ENCODE measurements at regions not wholly inside any gene's neighbourhood (a gene's known extent, or its start where the extent isn't known, plus 50 kb on each side); places are given as distances from the start of the nearest gene placed in this dataset.

DNA sequence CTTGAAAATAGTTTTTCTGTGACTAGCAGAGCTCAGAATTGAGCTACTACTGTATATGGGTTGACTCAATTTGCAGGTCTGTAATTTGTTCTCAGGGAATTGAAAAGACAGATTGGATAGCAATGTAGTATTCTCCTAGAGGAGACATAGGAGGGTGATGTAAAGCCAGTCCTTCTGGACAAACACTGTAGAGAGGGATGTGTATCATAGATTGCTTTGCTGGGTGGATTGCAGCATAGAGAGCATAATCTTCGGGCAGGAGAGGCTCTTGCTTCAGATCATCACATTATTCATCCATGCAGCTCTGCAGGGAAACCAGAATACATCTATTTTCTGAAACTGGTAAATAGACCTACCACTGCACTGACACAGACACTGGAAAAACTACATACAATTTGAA, 1110.5 kb downstream of the RAPGEF2 start:
- TF ChIP-seq, protein P1, sequence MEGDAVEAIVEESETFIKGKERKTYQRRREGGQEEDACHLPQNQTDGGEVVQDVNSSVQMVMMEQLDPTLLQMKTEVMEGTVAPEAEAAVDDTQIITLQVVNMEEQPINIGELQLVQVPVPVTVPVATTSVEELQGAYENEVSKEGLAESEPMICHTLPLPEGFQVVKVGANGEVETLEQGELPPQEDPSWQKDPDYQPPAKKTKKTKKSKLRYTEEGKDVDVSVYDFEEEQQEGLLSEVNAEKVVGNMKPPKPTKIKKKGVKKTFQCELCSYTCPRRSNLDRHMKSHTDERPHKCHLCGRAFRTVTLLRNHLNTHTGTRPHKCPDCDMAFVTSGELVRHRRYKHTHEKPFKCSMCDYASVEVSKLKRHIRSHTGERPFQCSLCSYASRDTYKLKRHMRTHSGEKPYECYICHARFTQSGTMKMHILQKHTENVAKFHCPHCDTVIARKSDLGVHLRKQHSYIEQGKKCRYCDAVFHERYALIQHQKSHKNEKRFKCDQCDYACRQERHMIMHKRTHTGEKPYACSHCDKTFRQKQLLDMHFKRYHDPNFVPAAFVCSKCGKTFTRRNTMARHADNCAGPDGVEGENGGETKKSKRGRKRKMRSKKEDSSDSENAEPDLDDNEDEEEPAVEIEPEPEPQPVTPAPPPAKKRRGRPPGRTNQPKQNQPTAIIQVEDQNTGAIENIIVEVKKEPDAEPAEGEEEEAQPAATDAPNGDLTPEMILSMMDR (IDR thresholded peaks at IDR 0.05; ENCODE audit: low read depth, low read length), result no peak
- no peak for TF ChIP-seq EZH2phosphoT487 (IDR thresholded peaks at IDR 0.05; ENCODE audit: low read depth)

Data from OCI-LY3 (cell line).